ENCODE measurements at regions not wholly inside any gene's neighbourhood (a gene's known extent, or its start where the extent isn't known, plus 50 kb on each side); places are given as distances from the start of the nearest gene placed in this dataset.

- TF ChIP-seq, protein P1, sequence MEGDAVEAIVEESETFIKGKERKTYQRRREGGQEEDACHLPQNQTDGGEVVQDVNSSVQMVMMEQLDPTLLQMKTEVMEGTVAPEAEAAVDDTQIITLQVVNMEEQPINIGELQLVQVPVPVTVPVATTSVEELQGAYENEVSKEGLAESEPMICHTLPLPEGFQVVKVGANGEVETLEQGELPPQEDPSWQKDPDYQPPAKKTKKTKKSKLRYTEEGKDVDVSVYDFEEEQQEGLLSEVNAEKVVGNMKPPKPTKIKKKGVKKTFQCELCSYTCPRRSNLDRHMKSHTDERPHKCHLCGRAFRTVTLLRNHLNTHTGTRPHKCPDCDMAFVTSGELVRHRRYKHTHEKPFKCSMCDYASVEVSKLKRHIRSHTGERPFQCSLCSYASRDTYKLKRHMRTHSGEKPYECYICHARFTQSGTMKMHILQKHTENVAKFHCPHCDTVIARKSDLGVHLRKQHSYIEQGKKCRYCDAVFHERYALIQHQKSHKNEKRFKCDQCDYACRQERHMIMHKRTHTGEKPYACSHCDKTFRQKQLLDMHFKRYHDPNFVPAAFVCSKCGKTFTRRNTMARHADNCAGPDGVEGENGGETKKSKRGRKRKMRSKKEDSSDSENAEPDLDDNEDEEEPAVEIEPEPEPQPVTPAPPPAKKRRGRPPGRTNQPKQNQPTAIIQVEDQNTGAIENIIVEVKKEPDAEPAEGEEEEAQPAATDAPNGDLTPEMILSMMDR (IDR thresholded peaks at IDR 0.05; ENCODE audit: control extremely low read depth, extremely low read depth, low read depth, missing control alignments): no peak
- ChIA-PET CTCF (no interaction called here), POLR2A (no interaction called here)
- no peak for DNase-seq (ENCODE audit: extremely low spot score)
These were observed 359.3 kb downstream of the BCL11B start for GRCh38 chr14:98912655-98913054.

- CTCF ChIA-PET: no interaction called here
- POLR2A ChIA-PET: no interaction called here
- TF ChIP-seq, protein P1 (IDR thresholded peaks at IDR 0.05; ENCODE audit: control extremely low read depth, extremely low read depth, low read depth, missing control alignments): no peak
- no peak for DNase-seq (ENCODE audit: extremely low spot score)
These were observed 357.9 kb downstream of the BCL11B start for GRCh38 chr14:98913967-98914650.

DNA sequence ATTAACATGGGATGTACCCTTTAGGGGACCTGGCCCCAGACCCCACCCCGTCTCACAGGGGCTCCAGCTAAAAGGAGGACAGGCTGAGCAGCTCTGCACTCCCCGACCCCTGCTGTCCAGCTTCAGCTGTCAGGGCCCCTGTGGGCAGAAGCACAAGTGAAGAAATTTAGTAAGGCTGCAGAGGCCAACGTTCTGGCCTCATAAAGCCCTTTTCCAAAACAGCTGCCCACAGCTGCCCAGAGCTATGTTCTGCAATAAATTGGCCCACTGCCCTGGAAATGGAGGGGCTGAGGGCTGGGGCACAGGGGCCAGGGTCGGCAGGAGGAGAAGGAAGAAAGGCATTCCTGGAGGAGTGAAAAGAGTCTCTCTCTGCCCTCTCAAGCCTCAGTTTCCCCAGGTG is 357.1 kb downstream of the BCL11B start:
- DNase-seq (ENCODE audit: extremely low spot score): no peak
- ChIA-PET POLR2A (no interaction called here), CTCF (no interaction called here)
- TF ChIP-seq, protein P1 (IDR thresholded peaks at IDR 0.05; ENCODE audit: control extremely low read depth, extremely low read depth, low read depth, missing control alignments): no peak

DNA sequence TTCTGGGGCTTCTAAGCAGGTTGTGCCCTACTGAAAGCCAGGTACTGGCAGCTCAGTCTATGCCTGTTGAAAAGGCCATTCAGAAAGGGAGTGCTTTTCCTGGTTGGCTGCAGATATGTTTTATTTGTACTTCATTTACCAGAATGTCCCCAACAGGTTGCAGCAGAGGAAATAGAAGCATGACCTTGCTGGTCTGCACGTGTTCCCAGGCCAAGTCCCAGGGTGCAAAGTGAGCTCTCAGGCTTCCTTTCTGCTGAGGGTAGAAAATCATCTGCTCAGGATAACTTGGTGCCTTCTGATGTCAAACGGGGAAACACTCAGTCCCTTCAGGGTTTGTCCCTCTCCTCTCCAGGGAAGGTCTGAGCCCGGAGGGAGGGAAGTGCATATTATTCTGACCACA is 356.4 kb downstream of the BCL11B start:
- POLR2A ChIA-PET: no interaction called here

DNA sequence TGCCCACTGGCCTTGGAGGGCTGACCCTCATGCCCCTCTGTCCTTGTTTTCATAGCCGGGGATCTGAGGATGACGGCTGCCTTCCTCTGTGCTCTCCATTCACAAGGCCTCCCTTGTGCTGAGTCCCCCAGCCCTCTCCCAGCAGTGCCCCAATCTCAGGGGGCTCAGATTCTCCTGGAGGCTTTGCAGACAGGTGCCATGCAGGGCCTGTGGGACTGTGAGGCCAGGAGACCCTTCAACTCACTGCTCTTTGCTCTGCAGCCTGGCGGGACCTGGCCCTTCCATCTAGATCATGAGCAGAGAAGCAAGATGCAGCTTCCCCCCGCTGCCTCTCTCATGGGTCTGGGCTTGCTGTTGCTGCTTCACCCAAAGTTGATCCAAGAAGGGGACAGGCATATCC is 356.0 kb downstream of the BCL11B start:
- DNase-seq (ENCODE audit: extremely low spot score): no peak
- ChIA-PET CTCF (no interaction called here), POLR2A (no interaction called here)
- TF ChIP-seq, protein P1 (IDR thresholded peaks at IDR 0.05; ENCODE audit: control extremely low read depth, extremely low read depth, low read depth, missing control alignments): no peak

More for the DNA sequence above, 356.4 kb downstream of the BCL11B start:
- no peak for DNase-seq (ENCODE audit: extremely low spot score)
- TF ChIP-seq, protein P1 (IDR thresholded peaks at IDR 0.05; ENCODE audit: control extremely low read depth, extremely low read depth, low read depth, missing control alignments): no peak
- CTCF ChIA-PET: no interaction called here

DNA sequence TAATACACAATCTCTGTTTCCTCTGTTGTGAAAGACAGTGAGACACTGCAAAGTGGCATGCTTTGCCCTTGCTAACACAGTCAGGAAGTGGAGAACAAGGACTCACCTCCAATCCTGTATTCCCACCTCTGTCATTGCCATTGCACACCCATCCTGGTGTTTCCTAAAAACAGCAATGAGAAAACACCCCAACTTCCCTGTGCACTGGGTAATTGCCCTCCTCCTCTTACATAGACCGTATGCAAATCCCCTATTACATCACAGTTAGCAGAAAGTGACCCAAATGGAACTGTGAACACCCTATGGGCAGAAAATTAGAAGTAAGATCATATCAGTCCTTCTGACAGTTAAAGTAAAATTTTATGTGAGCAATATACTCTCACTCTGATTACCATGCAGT is 355.5 kb downstream of the BCL11B start:
- ChIA-PET CTCF (no interaction called here), POLR2A (no interaction called here)

More for the DNA sequence above, 355.5 kb downstream of the BCL11B start:
- no peak for DNase-seq (ENCODE audit: extremely low spot score)
- TF ChIP-seq, protein P1 (IDR thresholded peaks at IDR 0.05; ENCODE audit: control extremely low read depth, extremely low read depth, low read depth, missing control alignments): no peak
